H1 (cell line): ENCODE measurements at regions not wholly inside any gene's neighbourhood (a gene's known extent, or its start where the extent isn't known, plus 50 kb on each side); places are given as distances from the start of the nearest gene placed in this dataset.

ENCODE experiments used
- CTCF ChIA-PET: fragments of 300-600 bp; sonication (Branson Sonifier 250); formaldehyde crosslinking; loops from one replicate; lab custom pipeline; 2021; ENCODE audit not compliant: partially characterized antibody; lab: Charles Lee
- POLR2A ChIA-PET: fragments of 300-600 bp; sonication (Branson Sonifier 250); formaldehyde crosslinking; loops from one replicate; lab custom pipeline; 2021; ENCODE audit warnings: inconsistent platforms; ENCODE audit not compliant: partially characterized antibody; lab: Charles Lee
- DNase-seq, 2 experiments: peaks; one replicate each; pipeline versions ENCODE4 v3.0.0 to v3.0.0-alpha.2; 2010 to 2022; ENCODE audit warnings: low spot score in 2 of 2, low read depth in 1 of 2, mixed read lengths in 1 of 2
- FAIRE-seq: peaks from 2 replicates; lab custom pipeline; 2011; peaks lifted over from hg19 to GRCh38; lab: Jason Lieb, UNC
- H2AFZ ChIP-seq: 2 replicates; pipeline ENCODE4 v1.8.1; 2012; ENCODE audit warnings: low read length, inconsistent platforms
- H2AK5ac ChIP-seq: 2 replicates; pipeline ENCODE4 v1.6.1; 2013; ENCODE audit warnings: low read depth, low read length
- H2BK120ac ChIP-seq: replicated peaks from 2 replicates; pipeline ENCODE3; 2013; ENCODE audit warnings: low read depth, low read length, inconsistent platforms
- H2BK12ac ChIP-seq: 2 replicates; pipeline ENCODE4 v1.6.1; 2013; ENCODE audit warnings: low read depth, low read length
- H2BK15ac ChIP-seq: 2 replicates; pipeline ENCODE4 v1.6.1; 2013; ENCODE audit warnings: low read length
- H2BK20ac ChIP-seq: 2 replicates; pipeline ENCODE4 v1.6.1; 2013; ENCODE audit warnings: low read length
- H2BK5ac ChIP-seq: 2 replicates; pipeline ENCODE4 v1.6.1; 2013; ENCODE audit warnings: low read depth, low read length
- H3K14ac ChIP-seq: 2 replicates; pipeline ENCODE4 v1.6.1; 2013; ENCODE audit warnings: inconsistent platforms; ENCODE audit not compliant: insufficient read length
- H3K18ac ChIP-seq: 2 replicates; pipeline ENCODE4 v1.6.1; 2013; ENCODE audit warnings: low read length; ENCODE audit errors: extremely low read depth
- H3K23ac ChIP-seq: 2 replicates; pipeline ENCODE4 v1.6.1; 2013; ENCODE audit warnings: inconsistent platforms; ENCODE audit not compliant: insufficient read length
- H3K23me2 ChIP-seq: 2 replicates; pipeline ENCODE4 v1.6.1; 2013; ENCODE audit warnings: low read depth, low read length
- H3K27ac ChIP-seq: 2 replicates; pipeline ENCODE4 v1.6.1; 2011; ENCODE audit warnings: low read depth, low read length, inconsistent platforms
- H3K27me3 ChIP-seq, 4 experiments: replicated peaks in 1 of 4; 1 replicate in 1 of 4; 2 replicates in 3 of 4; pipeline versions ENCODE4 v1.6.1 to v1.8.1; 2011 to 2013; ENCODE audit warnings: low read length in 3 of 4, mild to moderate bottlenecking in 3 of 4, inconsistent platforms in 2 of 4, mixed read lengths in 2 of 4, moderate library complexity in 1 of 4; ENCODE audit not compliant: control insufficient read depth in 3 of 4, insufficient read depth in 3 of 4; ENCODE audit errors: extremely low read depth in 1 of 4
- H3K36me3 ChIP-seq, 4 experiments: 2 replicates each; pipeline versions ENCODE4 v1.6.1 to v1.8.1; 2011 to 2013; ENCODE audit warnings: mild to moderate bottlenecking in 4 of 4, low read length in 3 of 4, moderate library complexity in 2 of 4, control low read depth in 1 of 4, inconsistent platforms in 1 of 4; ENCODE audit not compliant: insufficient read depth in 4 of 4, control insufficient read depth in 2 of 4
- H3K4ac ChIP-seq: replicated peaks from 2 replicates; pipeline ENCODE3; 2013; ENCODE audit warnings: low read length, low read depth, mixed read lengths, inconsistent platforms; ENCODE audit not compliant: insufficient read length
- H3K4me1 ChIP-seq, 4 experiments: replicated peaks in 1 of 4; 1 replicate in 1 of 4; 2 replicates in 3 of 4; pipeline versions ENCODE4 v1.6.1 to v1.8.1; 2011 to 2013; ENCODE audit warnings: low read length in 3 of 4, inconsistent platforms in 2 of 4, mixed read lengths in 1 of 4; ENCODE audit not compliant: insufficient read depth in 4 of 4, control insufficient read depth in 3 of 4
- H3K4me2 ChIP-seq, 2 experiments: 2 replicates each; pipeline versions ENCODE4 v1.6.1 to v1.8.1; 2011 to 2013; ENCODE audit warnings: low read depth in 2 of 2, low read length in 2 of 2, control low read depth in 1 of 2, inconsistent platforms in 1 of 2, mild to moderate bottlenecking in 1 of 2; ENCODE audit not compliant: insufficient read depth in 1 of 2
- H3K4me3 ChIP-seq, 4 experiments: fragments of 200-600, 300-600 bp in 1 of 4; sonication (generic), shearing (Covaris generic), sonication (Bioruptor Twin) in 1 of 4; 2 replicates each; pipeline versions ENCODE4 v1.5.1 to v1.8.1; 2011 to 2016; ENCODE audit warnings: low read length in 4 of 4, low read depth in 3 of 4, control low read depth in 2 of 4, inconsistent platforms in 2 of 4, mild to moderate bottlenecking in 2 of 4, mixed read lengths in 1 of 4, moderate library complexity in 1 of 4; ENCODE audit not compliant: insufficient read depth in 2 of 4; ENCODE audit errors: extremely low read depth in 1 of 4
- H3K56ac ChIP-seq: replicated peaks from 2 replicates; pipeline ENCODE3; 2013; ENCODE audit warnings: low read depth, mild to moderate bottlenecking, mixed read lengths, low read length, inconsistent platforms; ENCODE audit not compliant: insufficient read length
- H3K79me1 ChIP-seq: 2 replicates; pipeline ENCODE4 v1.6.1; 2013; ENCODE audit warnings: low read depth, low read length, control low read depth
- H3K79me2 ChIP-seq, 2 experiments: 2 replicates each; pipeline versions ENCODE4 v1.6.1 to v1.8.1; 2012 to 2013; ENCODE audit warnings: low read length in 2 of 2, mild to moderate bottlenecking in 2 of 2, inconsistent platforms in 1 of 2; ENCODE audit not compliant: insufficient read depth in 2 of 2, control insufficient read depth in 1 of 2
- H3K9ac ChIP-seq, 4 experiments: replicated peaks in 1 of 4; 1 replicate in 1 of 4; 2 replicates in 3 of 4; pipeline versions ENCODE4 v1.6.1 to v1.8.1; 2011 to 2013; ENCODE audit warnings: low read depth in 3 of 4, low read length in 3 of 4, control low read depth in 2 of 4, mild to moderate bottlenecking in 2 of 4, moderate library complexity in 2 of 4, inconsistent platforms in 1 of 4; ENCODE audit errors: extremely low read depth in 1 of 4
- H3K9me3 ChIP-seq, 2 experiments: 2 replicates each; pipeline versions ENCODE4 v1.6.1 to v1.8.1; 2012 to 2013; ENCODE audit warnings: mild to moderate bottlenecking in 2 of 2, moderate library complexity in 2 of 2, control low read depth in 1 of 2, inconsistent platforms in 1 of 2, low read depth in 1 of 2, low read length in 1 of 2, mixed read lengths in 1 of 2; ENCODE audit not compliant: insufficient read depth in 2 of 2
- H4K20me1 ChIP-seq, 2 experiments: replicated peaks in 1 of 2; 2 replicates each; pipeline versions ENCODE3 to v1.8.1; 2011 to 2013; ENCODE audit warnings: inconsistent platforms in 2 of 2, low read length in 2 of 2, mild to moderate bottlenecking in 1 of 2; ENCODE audit not compliant: insufficient read depth in 2 of 2, control insufficient read depth in 1 of 2
- H4K5ac ChIP-seq: 2 replicates; pipeline ENCODE4 v1.6.1; 2013; ENCODE audit warnings: low read length, low read depth, mixed read lengths, inconsistent platforms; ENCODE audit not compliant: insufficient read length
- H4K8ac ChIP-seq: 2 replicates; pipeline ENCODE4 v1.8.0; 2013; ENCODE audit warnings: mild to moderate bottlenecking, moderate library complexity, low read length, inconsistent platforms; ENCODE audit not compliant: insufficient read depth; ENCODE audit errors: extremely low read depth
- H4K91ac ChIP-seq: replicated peaks from 2 replicates; pipeline ENCODE3; 2013; ENCODE audit warnings: low read length, mixed read lengths, inconsistent platforms; ENCODE audit not compliant: insufficient read length
- GTF2F1 ChIP-seq: IDR thresholded peaks from 2 replicates; pipeline ENCODE4 v1.6.1; 2012; ENCODE audit warnings: low read depth, low read length, improper control_type of control experiment, borderline replicate concordance
- HDAC6 ChIP-seq: IDR thresholded peaks from one replicate; pipeline ENCODE4 v1.7.1; 2012; ENCODE audit warnings: low read depth, mild to moderate bottlenecking, inconsistent platforms, low read length, moderate library complexity
- WGBS, 2 experiments: shearing (Covaris generic) in 1 of 2; methylation state at CpG; one replicate each; pipeline versions ENCODE4 v1.1.6 to v1.1.7; 2013 to 2015; ENCODE audit warnings: low lambda C conversion rate in 2 of 2, mixed read lengths in 2 of 2, inconsistent platforms in 1 of 2, low coverage in 1 of 2, missing lambda C conversion rate in 1 of 2; ENCODE audit not compliant: insufficient replicate concordance in 2 of 2, insufficient coverage in 1 of 2, insufficient read length in 1 of 2; ENCODE audit errors: extremely low coverage in 1 of 2, missing lambda C conversion rate in 1 of 2; 5-methylcytosine and 5-hydroxymethylcytosine counted together

- POLR2A ChIA-PET: no interaction called here
These were observed 75.2 kb upstream of the ARID1B start for GRCh38 chr6:156701966-156702365.

More at GRCh38 chr6:156701966-156702365, 75.2 kb upstream of the ARID1B start:
- Histone ChIP-seq H3K23ac (no peak overlapping the region), H2BK12ac (no peak overlapping the region), H3K27ac (no peak overlapping the region), H4K5ac (no peak overlapping the region), H4K91ac (no peak overlapping the region), H2BK20ac (no peak overlapping the region), H3K4me3 (no peak overlapping the region), H3K79me1 (no peaks in the 10 kb centered on the region), H4K20me1 (no peaks in the 10 kb centered on the region), H2AK5ac (no peak overlapping the region), H3K56ac (no peak overlapping the region), H2BK120ac (no peak overlapping the region), H2BK5ac (no peak overlapping the region), H3K4me1 (no peaks in the 10 kb centered on the region), H3K9ac (no peak overlapping the region), H3K27me3 (no peaks in the 10 kb centered on the region), H3K4ac (no peak overlapping the region), H3K9me3 (no peaks in the 10 kb centered on the region), H3K23me2 (no peaks in the 10 kb centered on the region), H3K36me3 (no peaks in the 10 kb centered on the region), H4K8ac (no peak overlapping the region), H3K4me2 (no peak overlapping the region), H3K14ac (no peak overlapping the region), H2AFZ (no peak overlapping the region), H2BK15ac (no peak overlapping the region), H3K18ac (no peak overlapping the region), H3K79me2 (no peaks in the 10 kb centered on the region)
- DNase-seq (no peak), FAIRE-seq (no peak)
- CTCF ChIA-PET: interaction anchor here (0.5 to 0.9 kb wide), 2 partner anchors 50 to 524 kb away, joined by 3 read pairs; no protein-coding TSS in a partner anchor
- 72% methylated on average over 4 of the region's 4 CpGs; no CpG with 5 or more reads in 1 of the 2 experiments for WGBS, 2 experiments
- TF ChIP-seq GTF2F1: no peak
- TF ChIP-seq HDAC6: no peak
